ENCODE measurements at regions not wholly inside any gene's neighbourhood (a gene's known extent, or its start where the extent isn't known, plus 50 kb on each side); places are given as distances from the start of the nearest gene placed in this dataset.

DNA sequence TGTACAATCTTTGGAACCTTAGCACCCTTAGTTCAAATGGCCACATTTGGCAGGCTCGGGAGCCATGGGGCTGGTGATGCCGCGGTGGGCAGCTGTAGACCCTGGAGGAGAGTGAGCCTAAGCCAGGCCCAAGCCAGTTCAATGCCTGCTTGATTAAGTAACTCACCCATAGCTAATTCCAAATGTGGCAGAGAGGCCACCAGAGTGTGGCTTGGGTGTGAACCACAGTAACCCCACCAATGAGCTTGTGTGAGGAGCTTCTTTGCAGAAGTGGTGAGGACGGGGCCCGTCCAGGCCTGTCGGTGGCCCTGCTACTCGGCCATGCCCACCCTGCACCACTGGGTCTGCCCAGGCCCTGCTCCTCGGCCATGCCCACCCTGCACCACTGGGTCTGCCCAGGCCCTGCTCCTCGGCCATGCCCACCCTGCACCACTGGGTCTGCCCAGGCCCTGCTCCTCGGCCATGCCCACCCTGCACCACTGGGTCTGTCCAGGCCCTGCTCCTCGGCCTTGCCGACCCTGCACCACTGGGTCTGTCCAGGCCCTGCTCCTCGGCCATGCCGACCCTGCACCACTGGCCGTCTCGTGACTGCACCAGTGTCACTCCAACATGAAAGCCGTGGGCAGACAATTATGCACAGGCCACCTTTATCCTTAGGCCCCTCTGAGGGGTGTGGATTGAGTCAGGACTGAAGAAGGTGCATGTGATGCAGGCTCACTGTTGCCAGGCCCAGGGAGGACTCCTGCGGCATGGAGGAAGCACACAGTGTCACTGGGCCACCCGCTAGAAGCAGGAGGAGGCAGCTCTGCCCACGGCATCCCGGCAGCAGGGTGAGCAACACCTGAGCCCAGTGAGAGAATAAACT lies 75.4 kb downstream of the MRPL36 start:
- no peak for TF ChIP-seq ZNF501 (tag by site-specific recombination; IDR thresholded peaks at IDR 0.05)
- no peak for TF ChIP-seq ZNF221 (tag by site-specific recombination; IDR thresholded peaks at IDR 0.05; ENCODE audit: borderline replicate concordance)
- TF ChIP-seq ZSCAN16 (tag by site-specific recombination; IDR thresholded peaks at IDR 0.05), result no peak
- no peak for TF ChIP-seq ZNF747 (tag by site-specific recombination; IDR thresholded peaks at IDR 0.05)
- TF ChIP-seq, protein P1, sequence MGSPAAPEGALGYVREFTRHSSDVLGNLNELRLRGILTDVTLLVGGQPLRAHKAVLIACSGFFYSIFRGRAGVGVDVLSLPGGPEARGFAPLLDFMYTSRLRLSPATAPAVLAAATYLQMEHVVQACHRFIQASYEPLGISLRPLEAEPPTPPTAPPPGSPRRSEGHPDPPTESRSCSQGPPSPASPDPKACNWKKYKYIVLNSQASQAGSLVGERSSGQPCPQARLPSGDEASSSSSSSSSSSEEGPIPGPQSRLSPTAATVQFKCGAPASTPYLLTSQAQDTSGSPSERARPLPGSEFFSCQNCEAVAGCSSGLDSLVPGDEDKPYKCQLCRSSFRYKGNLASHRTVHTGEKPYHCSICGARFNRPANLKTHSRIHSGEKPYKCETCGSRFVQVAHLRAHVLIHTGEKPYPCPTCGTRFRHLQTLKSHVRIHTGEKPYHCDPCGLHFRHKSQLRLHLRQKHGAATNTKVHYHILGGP (tag by site-specific recombination; IDR thresholded peaks at IDR 0.05), result no peak
- TF ChIP-seq ZNF433 (tag by site-specific recombination; IDR thresholded peaks at IDR 0.05; ENCODE audit: low read depth), result no peak
- no peak for TF ChIP-seq ZXDB (tag by site-specific recombination; IDR thresholded peaks at IDR 0.05)
- TF ChIP-seq, protein P2, sequence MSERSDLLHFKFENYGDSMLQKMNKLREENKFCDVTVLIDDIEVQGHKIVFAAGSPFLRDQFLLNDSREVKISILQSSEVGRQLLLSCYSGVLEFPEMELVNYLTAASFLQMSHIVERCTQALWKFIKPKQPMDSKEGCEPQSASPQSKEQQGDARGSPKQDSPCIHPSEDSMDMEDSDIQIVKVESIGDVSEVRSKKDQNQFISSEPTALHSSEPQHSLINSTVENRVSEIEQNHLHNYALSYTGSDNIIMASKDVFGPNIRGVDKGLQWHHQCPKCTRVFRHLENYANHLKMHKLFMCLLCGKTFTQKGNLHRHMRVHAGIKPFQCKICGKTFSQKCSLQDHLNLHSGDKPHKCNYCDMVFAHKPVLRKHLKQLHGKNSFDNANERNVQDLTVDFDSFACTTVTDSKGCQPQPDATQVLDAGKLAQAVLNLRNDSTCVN (tag by site-specific recombination; optimal IDR thresholded peaks at IDR 0.05), result no peak
- no peak for TF ChIP-seq OVOL3 (tag by site-specific recombination; IDR thresholded peaks at IDR 0.05)
- TF ChIP-seq ZNF23 (tag by site-specific recombination; IDR thresholded peaks at IDR 0.05; ENCODE audit: borderline replicate concordance), result no peak
- no peak for TF ChIP-seq ZNF174 (tag by site-specific recombination; IDR thresholded peaks at IDR 0.05)
- no peak for TF ChIP-seq MEIS1 (CRISPR knock-in tag; IDR thresholded peaks at IDR 0.05; ENCODE audit: borderline replicate concordance)
- no peak for TF ChIP-seq GFI1B (tag by site-specific recombination; IDR thresholded peaks at IDR 0.05)
- no peak for TF ChIP-seq ZNF791 (tag by site-specific recombination; IDR thresholded peaks at IDR 0.05)
- no peak for TF ChIP-seq BCL11A (tag by site-specific recombination; IDR thresholded peaks at IDR 0.05; ENCODE audit: low read depth)
- TF ChIP-seq ZNF10 (tag by site-specific recombination; IDR thresholded peaks at IDR 0.05), result no peak
- no peak for TF ChIP-seq EGR2 (tag by site-specific recombination; IDR thresholded peaks at IDR 0.05; ENCODE audit: low read depth)
- POLR2A ChIA-PET, result no interaction called here

DNA sequence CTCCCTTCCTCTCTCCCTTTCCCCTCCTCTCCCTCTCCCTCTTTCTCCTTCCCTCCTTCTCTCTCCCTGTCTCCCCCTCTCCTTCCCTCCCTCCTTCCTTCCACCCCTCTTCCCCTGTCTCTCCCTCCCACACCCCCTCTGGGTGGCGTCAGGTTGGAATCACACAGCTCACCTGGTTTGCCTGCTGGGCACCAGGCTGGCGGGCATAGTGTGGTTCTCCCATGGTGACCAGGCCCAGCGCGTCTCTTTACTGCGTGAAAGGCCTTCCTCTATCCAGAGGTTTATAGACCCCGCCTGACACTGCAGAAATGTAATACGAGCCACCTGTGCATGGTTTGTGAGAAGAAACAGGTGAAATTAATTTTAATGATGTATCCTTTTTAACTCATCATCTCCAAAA lies 76.2 kb downstream of the MRPL36 start:
- CTCF ChIA-PET, result interaction anchor here (0.7 kb wide), 1 partner anchor 40 kb away, joined by 3 read pairs; no protein-coding TSS in a partner anchor
- TF ChIP-seq ZNF561 (tag by site-specific recombination; IDR thresholded peaks at IDR 0.05; ENCODE audit: borderline replicate concordance) (no peak), ZNF140 (tag by site-specific recombination; IDR thresholded peaks at IDR 0.05) (no peak), TCF7L2 (IDR thresholded peaks at IDR 0.05; ENCODE audit: borderline replicate concordance, low read depth, low read length) (no peak), BCL11B (tag by site-specific recombination; IDR thresholded peaks at IDR 0.05; ENCODE audit: low read depth) (no peak), ZNF112 (tag by site-specific recombination; IDR thresholded peaks at IDR 0.05) (no peak), ZBTB11 (tag by site-specific recombination; conservative IDR thresholded peaks at IDR 0.05; ENCODE audit: low read depth) (no peak), ZIC2 (tag by site-specific recombination; IDR thresholded peaks at IDR 0.05) (no peak), CTCF (tag by site-specific recombination; IDR thresholded peaks at IDR 0.05) (no peak), ZNF292 (tag by site-specific recombination; IDR thresholded peaks at IDR 0.05; ENCODE audit: borderline replicate concordance, low read depth) (no peak)

More for the DNA sequence above, 75.4 kb downstream of the MRPL36 start:
- no peak overlapping the region for H3K4me3 ChIP-seq (ENCODE audit: low read depth, low read length)
- no peak overlapping the region for H3K27ac ChIP-seq (ENCODE audit: extremely low read depth, low read depth, low read length)
- CTCF ChIA-PET, result interaction anchor here (0.7 kb wide), 1 partner anchor 40 kb away, joined by 3 read pairs; no protein-coding TSS in a partner anchor
- no peaks in the 10 kb centered on the region for H3K9me3 ChIP-seq (ENCODE audit: control insufficient read depth, insufficient read depth, low read depth, low read length)
- H3K4me1 ChIP-seq (ENCODE audit: control insufficient read depth, insufficient read depth, low read length), result no peaks in the 10 kb centered on the region
- no peaks in the 10 kb centered on the region for H3K36me3 ChIP-seq (ENCODE audit: control insufficient read depth in 2 of 2, insufficient read depth in 1 of 2, low read length in 2 of 2)

More for the DNA sequence above, 76.2 kb downstream of the MRPL36 start:
- Histone ChIP-seq H3K4me1 (ENCODE audit: control insufficient read depth, insufficient read depth, low read length) (no peaks in the 10 kb centered on the region), H3K9me3 (ENCODE audit: control insufficient read depth, insufficient read depth, low read depth, low read length) (no peaks in the 10 kb centered on the region), H3K36me3 (ENCODE audit: control insufficient read depth in 2 of 2, insufficient read depth in 1 of 2, low read length in 2 of 2) (no peaks in the 10 kb centered on the region), H3K27ac (ENCODE audit: extremely low read depth, low read depth, low read length) (no peak overlapping the region), H3K4me3 (ENCODE audit: low read depth, low read length) (no peak overlapping the region)
- POLR2A ChIA-PET, result no interaction called here

Data from HEK293 (cell line).